ENCODE measurements at regions not wholly inside any gene's neighbourhood (a gene's known extent, or its start where the extent isn't known, plus 50 kb on each side); places are given as distances from the start of the nearest gene placed in this dataset.

DNA sequence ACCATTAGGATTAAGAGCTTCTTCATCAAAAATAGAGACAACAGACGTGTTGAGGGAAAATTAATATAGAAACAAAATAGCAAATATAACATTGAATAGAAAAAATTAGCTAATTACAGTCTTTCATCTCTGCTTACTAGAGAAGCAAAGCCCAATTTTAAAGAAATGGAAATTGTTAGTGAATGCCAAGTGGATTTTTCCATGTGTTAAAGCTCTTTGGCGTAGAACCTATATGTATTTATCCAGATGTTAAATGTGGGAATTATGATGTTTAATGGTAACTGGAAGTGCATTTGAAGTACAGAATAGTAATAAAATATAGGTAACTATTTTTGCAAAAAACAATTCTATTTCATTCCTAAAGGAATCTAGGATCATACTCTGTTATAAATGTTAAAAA is 212.0 kb upstream of the COL3A1 start:
- Histone ChIP-seq H3K36me3 (ENCODE audit: control insufficient read depth in 2 of 2, insufficient read depth in 1 of 2, low read length in 2 of 2) (no peaks in the 10 kb centered on the region), H3K4me3 (ENCODE audit: low read depth, low read length) (no peak overlapping the region), H3K9me3 (ENCODE audit: control insufficient read depth, insufficient read depth, low read depth, low read length) (no peaks in the 10 kb centered on the region), H3K4me1 (ENCODE audit: control insufficient read depth, insufficient read depth, low read length) (no peaks in the 10 kb centered on the region), H3K27ac (ENCODE audit: extremely low read depth, low read depth, low read length) (no peak overlapping the region)
- ChIA-PET POLR2A (no interaction called here), CTCF (interaction anchor here (0.7 kb wide), 1 partner anchor 125 kb away, joined by 4 read pairs; no protein-coding TSS in a partner anchor)
- TF ChIP-seq, protein P1, sequence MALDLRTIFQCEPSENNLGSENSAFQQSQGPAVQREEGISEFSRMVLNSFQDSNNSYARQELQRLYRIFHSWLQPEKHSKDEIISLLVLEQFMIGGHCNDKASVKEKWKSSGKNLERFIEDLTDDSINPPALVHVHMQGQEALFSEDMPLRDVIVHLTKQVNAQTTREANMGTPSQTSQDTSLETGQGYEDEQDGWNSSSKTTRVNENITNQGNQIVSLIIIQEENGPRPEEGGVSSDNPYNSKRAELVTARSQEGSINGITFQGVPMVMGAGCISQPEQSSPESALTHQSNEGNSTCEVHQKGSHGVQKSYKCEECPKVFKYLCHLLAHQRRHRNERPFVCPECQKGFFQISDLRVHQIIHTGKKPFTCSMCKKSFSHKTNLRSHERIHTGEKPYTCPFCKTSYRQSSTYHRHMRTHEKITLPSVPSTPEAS (tag by site-specific recombination; IDR thresholded peaks at IDR 0.05), result no peak
- no peak for TF ChIP-seq SP3 (tag by site-specific recombination; IDR thresholded peaks at IDR 0.05)
- no peak for TF ChIP-seq INSM2 (tag by site-specific recombination; IDR thresholded peaks at IDR 0.05)
- TF ChIP-seq GLI4 (tag by site-specific recombination; IDR thresholded peaks at IDR 0.05), result no peak
- TF ChIP-seq ZNF146 (tag by site-specific recombination; IDR thresholded peaks at IDR 0.05), result no peak
- TF ChIP-seq, protein P2, sequence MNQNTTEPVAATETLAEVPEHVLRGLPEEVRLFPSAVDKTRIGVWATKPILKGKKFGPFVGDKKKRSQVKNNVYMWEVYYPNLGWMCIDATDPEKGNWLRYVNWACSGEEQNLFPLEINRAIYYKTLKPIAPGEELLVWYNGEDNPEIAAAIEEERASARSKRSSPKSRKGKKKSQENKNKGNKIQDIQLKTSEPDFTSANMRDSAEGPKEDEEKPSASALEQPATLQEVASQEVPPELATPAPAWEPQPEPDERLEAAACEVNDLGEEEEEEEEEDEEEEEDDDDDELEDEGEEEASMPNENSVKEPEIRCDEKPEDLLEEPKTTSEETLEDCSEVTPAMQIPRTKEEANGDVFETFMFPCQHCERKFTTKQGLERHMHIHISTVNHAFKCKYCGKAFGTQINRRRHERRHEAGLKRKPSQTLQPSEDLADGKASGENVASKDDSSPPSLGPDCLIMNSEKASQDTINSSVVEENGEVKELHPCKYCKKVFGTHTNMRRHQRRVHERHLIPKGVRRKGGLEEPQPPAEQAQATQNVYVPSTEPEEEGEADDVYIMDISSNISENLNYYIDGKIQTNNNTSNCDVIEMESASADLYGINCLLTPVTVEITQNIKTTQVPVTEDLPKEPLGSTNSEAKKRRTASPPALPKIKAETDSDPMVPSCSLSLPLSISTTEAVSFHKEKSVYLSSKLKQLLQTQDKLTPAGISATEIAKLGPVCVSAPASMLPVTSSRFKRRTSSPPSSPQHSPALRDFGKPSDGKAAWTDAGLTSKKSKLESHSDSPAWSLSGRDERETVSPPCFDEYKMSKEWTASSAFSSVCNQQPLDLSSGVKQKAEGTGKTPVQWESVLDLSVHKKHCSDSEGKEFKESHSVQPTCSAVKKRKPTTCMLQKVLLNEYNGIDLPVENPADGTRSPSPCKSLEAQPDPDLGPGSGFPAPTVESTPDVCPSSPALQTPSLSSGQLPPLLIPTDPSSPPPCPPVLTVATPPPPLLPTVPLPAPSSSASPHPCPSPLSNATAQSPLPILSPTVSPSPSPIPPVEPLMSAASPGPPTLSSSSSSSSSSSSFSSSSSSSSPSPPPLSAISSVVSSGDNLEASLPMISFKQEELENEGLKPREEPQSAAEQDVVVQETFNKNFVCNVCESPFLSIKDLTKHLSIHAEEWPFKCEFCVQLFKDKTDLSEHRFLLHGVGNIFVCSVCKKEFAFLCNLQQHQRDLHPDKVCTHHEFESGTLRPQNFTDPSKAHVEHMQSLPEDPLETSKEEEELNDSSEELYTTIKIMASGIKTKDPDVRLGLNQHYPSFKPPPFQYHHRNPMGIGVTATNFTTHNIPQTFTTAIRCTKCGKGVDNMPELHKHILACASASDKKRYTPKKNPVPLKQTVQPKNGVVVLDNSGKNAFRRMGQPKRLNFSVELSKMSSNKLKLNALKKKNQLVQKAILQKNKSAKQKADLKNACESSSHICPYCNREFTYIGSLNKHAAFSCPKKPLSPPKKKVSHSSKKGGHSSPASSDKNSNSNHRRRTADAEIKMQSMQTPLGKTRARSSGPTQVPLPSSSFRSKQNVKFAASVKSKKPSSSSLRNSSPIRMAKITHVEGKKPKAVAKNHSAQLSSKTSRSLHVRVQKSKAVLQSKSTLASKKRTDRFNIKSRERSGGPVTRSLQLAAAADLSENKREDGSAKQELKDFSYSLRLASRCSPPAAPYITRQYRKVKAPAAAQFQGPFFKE (tag by site-specific recombination; IDR thresholded peaks at IDR 0.05; ENCODE audit: borderline replicate concordance), result no peak

- TF ChIP-seq ZNF654 (tag by site-specific recombination; IDR thresholded peaks at IDR 0.05; ENCODE audit: low read depth) (peak; percentile 7; the same call in 1 of the 2 replicates), MEIS1 (CRISPR knock-in tag; IDR thresholded peaks at IDR 0.05; ENCODE audit: borderline replicate concordance) (peak; percentile 31; the same call in 1 of the 2 replicates), ZNF398 (tag by site-specific recombination; IDR thresholded peaks at IDR 0.05) (no peak)
- Histone ChIP-seq H3K4me1 (ENCODE audit: control insufficient read depth, insufficient read depth, low read length) (no peaks in the 10 kb centered on the region), H3K36me3 (ENCODE audit: control insufficient read depth in 2 of 2, insufficient read depth in 1 of 2, low read length in 2 of 2) (no peaks in the 10 kb centered on the region), H3K9me3 (ENCODE audit: control insufficient read depth, insufficient read depth, low read depth, low read length) (no peaks in the 10 kb centered on the region), H3K27ac (ENCODE audit: extremely low read depth, low read depth, low read length) (no peak overlapping the region), H3K4me3 (ENCODE audit: low read depth, low read length) (no peak overlapping the region)
- CTCF ChIA-PET, result interaction anchor here (0.5 to 0.7 kb wide), 4 partner anchors 23 to 1912 kb away, joined by 3 to 4 read pairs (median 3); no protein-coding TSS in a partner anchor
- POLR2A ChIA-PET, result no interaction called here
Observed at GRCh38 chr2:188765522-188766470, 208.4 kb upstream of the COL3A1 start.
